ENCODE measurements at regions not wholly inside any gene's neighbourhood (a gene's known extent, or its start where the extent isn't known, plus 50 kb on each side); places are given as distances from the start of the nearest gene placed in this dataset.

GRCh38 chr6:80477591-80477990 lies 371.1 kb downstream of the BCKDHB start:
- CTCF ChIA-PET = no interaction called here
- no peak overlapping the region for H2AFZ ChIP-seq (ENCODE audit: low read depth)

More at GRCh38 chr6:80477591-80477990, 371.1 kb downstream of the BCKDHB start:
- no peak for DNase-seq
- Histone ChIP-seq H3K9me3 (no peaks in the 10 kb centered on the region; the same call in 1 of the 2 replicates), H4K20me1 (ENCODE audit: insufficient read depth) (no peaks in the 10 kb centered on the region), H3F3A (replicated peaks; ENCODE audit: insufficient read depth) (no peaks in the 10 kb centered on the region), H3K27ac (ENCODE audit: low read depth in 2 of 2, low read length in 1 of 2) (peak overlapping the region in 1 of 2 experiments; percentile 12; a peak in 1 of 4 replicates), H3K9me2 (no peaks in the 10 kb centered on the region), H3K27me3 (ENCODE audit: insufficient read depth) (no peaks in the 10 kb centered on the region), H3K4me1 (ENCODE audit: control insufficient read depth in 1 of 2, insufficient read depth in 2 of 2, low read depth in 1 of 2, low read length in 1 of 2) (no peaks in the 10 kb centered on the region), H3K36me3 (replicated peaks in 1 of 2; ENCODE audit: control insufficient read depth in 1 of 2, insufficient read depth in 2 of 2, low read length in 1 of 2) (peaks cover 0 to 4% of the 10 kb centered on the region in 2 experiments), H3K4me3 (ENCODE audit: low read depth in 2 of 2, low read length in 1 of 2) (no peak overlapping the region), H3K79me2 (ENCODE audit: insufficient read depth) (no peaks in the 10 kb centered on the region), H3K4me2 (no peak overlapping the region), H3K9ac (no peak overlapping the region)
- WGBS (ENCODE audit: low lambda C conversion rate) = 60% methylated on average over 3 of the region's 3 CpGs
- TF ChIP-seq MAX (IDR thresholded peaks at IDR 0.05; ENCODE audit: low read depth) (no peak), RAD21 (IDR thresholded peaks at IDR 0.05; ENCODE audit: low read length) (no peak), SIN3A (IDR thresholded peaks at IDR 0.05; ENCODE audit: borderline replicate concordance, low read depth, low read length) (no peak), NRF1 (IDR thresholded peaks at IDR 0.05; ENCODE audit: low read depth, low read length) (no peak), YY1 (IDR thresholded peaks at IDR 0.05; ENCODE audit: low read depth) (no peak), RFX5 (IDR thresholded peaks at IDR 0.05; ENCODE audit: low read length) (no peak), ELF1 (IDR thresholded peaks at IDR 0.05) (no peak), RXRA (IDR thresholded peaks at IDR 0.05; ENCODE audit: borderline replicate concordance, low read depth) (no peak), EZH2phosphoT487 (IDR thresholded peaks at IDR 0.05; ENCODE audit: borderline replicate concordance, low read depth) (no peak), POLR2AphosphoS5 (IDR thresholded peaks at IDR 0.05; ENCODE audit: low read depth, low read length) (no peak), TCF12 (IDR thresholded peaks at IDR 0.05) (no peak), USF1 (IDR thresholded peaks at IDR 0.05; ENCODE audit: borderline replicate concordance, low read depth) (no peak), TEAD4 (IDR thresholded peaks at IDR 0.05; ENCODE audit: borderline replicate concordance, insufficient read depth) (no peak), FOSL2 (IDR thresholded peaks at IDR 0.05; ENCODE audit: borderline replicate concordance, low read depth) (no peak), REST (IDR thresholded peaks at IDR 0.05; ENCODE audit: low read depth, low read length) (no peak), GABPA (IDR thresholded peaks at IDR 0.05; ENCODE audit: low read depth) (no peak), JUND (IDR thresholded peaks at IDR 0.05) (no peak), CHD2 (IDR thresholded peaks at IDR 0.05; ENCODE audit: low read length, partially characterized antibody) (no peak)
- TF ChIP-seq, protein P1, sequence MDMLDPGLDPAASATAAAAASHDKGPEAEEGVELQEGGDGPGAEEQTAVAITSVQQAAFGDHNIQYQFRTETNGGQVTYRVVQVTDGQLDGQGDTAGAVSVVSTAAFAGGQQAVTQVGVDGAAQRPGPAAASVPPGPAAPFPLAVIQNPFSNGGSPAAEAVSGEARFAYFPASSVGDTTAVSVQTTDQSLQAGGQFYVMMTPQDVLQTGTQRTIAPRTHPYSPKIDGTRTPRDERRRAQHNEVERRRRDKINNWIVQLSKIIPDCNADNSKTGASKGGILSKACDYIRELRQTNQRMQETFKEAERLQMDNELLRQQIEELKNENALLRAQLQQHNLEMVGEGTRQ (IDR thresholded peaks at IDR 0.05; ENCODE audit: borderline replicate concordance, low read depth, low read length) = no peak
- POLR2A ChIA-PET = no interaction called here
